HCT116 (cell line): ENCODE measurements at regions not wholly inside any gene's neighbourhood (a gene's known extent, or its start where the extent isn't known, plus 50 kb on each side); places are given as distances from the start of the nearest gene placed in this dataset.

ENCODE experiments used
- ATAC-seq: fragments of 200-7000 bp; cut with Tn5 transposase; 2 replicates; pipeline ENCODE4 v1.9.1; 2020; ENCODE audit warnings: mild to moderate bottlenecking, moderate library complexity
- BruUV-seq: library from RNA; stranded (reverse); fragments of 400-500 nt; replicated peaks from 2 replicates; lab custom pipeline; 2021; lab: Mats Ljungman, UMichigan
- CTCF ChIA-PET: fragments of 300-600 bp; sonication (Branson Sonifier 250); formaldehyde crosslinking; loops from one replicate; lab custom pipeline; 2021; ENCODE audit warnings: antibody characterized with exemption; lab: Charles Lee
- POLR2A ChIA-PET: fragments of 300-600, 350-600 bp; sonication (Branson Sonifier 250); formaldehyde crosslinking; loops from one replicate; lab custom pipeline; 2021; ENCODE audit warnings: antibody characterized with exemption; lab: Charles Lee
- RAD21 ChIA-PET, 2 experiments: fragments of 300-600 bp; sonication (Branson Sonifier 250); formaldehyde crosslinking; loops; one replicate each; lab custom pipeline; 2023; ENCODE audit warnings: low total read pairs in 2 of 2; ENCODE audit not compliant: uncharacterized antibody in 2 of 2, unreplicated experiment in 2 of 2, low non-redundant PET in 1 of 2; lab: Charles Lee
- DNase-seq: peaks from one replicate; pipeline ENCODE4 v3.0.0-alpha.2; 2010; ENCODE audit warnings: low read depth, low spot score
- H2AFZ ChIP-seq: fragments of 200-600 bp; shearing (Covaris generic), sonication (generic); 2 replicates; pipeline ENCODE4 v1.6.1; 2017; ENCODE audit warnings: low read depth, mixed run types, mixed read lengths, antibody characterized with exemption, low read length; ENCODE audit not compliant: poor library complexity, severe bottlenecking
- H3K27ac ChIP-seq: 2 replicates; pipeline ENCODE4 v1.5.1; 2012; ENCODE audit warnings: low read depth, low read length
- H3K27me3 ChIP-seq: fragments of 200-600 bp; sonication (generic); 2 replicates; pipeline ENCODE4 v1.6.1; 2016; ENCODE audit warnings: mixed run types, low read length, mixed read lengths; ENCODE audit not compliant: insufficient read depth
- H3K36me3 ChIP-seq, 2 experiments: fragments of 200-500 bp in 1 of 2; fragments of 200-600 bp in 1 of 2; sonication (Bioruptor generic) in 1 of 2; sonication (generic) in 1 of 2; 2 replicates each; pipeline versions ENCODE4 v1.5.1 to v1.6.1; 2014 to 2016; ENCODE audit warnings: low read length in 2 of 2, inconsistent platforms in 1 of 2, mixed read lengths in 1 of 2, mixed run types in 1 of 2; ENCODE audit not compliant: insufficient read depth in 2 of 2, control insufficient read depth in 1 of 2
- H3K4me1 ChIP-seq, 2 experiments: fragments of 200-600 bp in 1 of 2; sonication (generic) in 1 of 2; 2 replicates each; pipeline versions ENCODE4 v1.5.1 to v1.6.1; 2012 to 2017; ENCODE audit warnings: low read length in 2 of 2, inconsistent platforms in 1 of 2, mild to moderate bottlenecking in 1 of 2, mixed read lengths in 1 of 2, mixed run types in 1 of 2, moderate library complexity in 1 of 2; ENCODE audit not compliant: insufficient read depth in 2 of 2, control insufficient read depth in 1 of 2
- H3K4me2 ChIP-seq: fragments of 200-600 bp; sonication (generic); 2 replicates; pipeline ENCODE4 v1.6.1; 2017; ENCODE audit warnings: mixed run types, low read length, mixed read lengths
- H3K4me3 ChIP-seq, 2 experiments: fragments of 200-600 bp in 1 of 2; sonication (generic) in 1 of 2; replicated peaks in 1 of 2; 2 replicates each; pipeline ENCODE4 v1.5.1; 2011 to 2016; ENCODE audit warnings: low read length in 2 of 2, control low read depth in 1 of 2, low read depth in 1 of 2, mild to moderate bottlenecking in 1 of 2, mixed read lengths in 1 of 2, mixed run types in 1 of 2
- H3K79me2 ChIP-seq: fragments of 200-600 bp; sonication (generic); 2 replicates; pipeline ENCODE4 v1.6.1; 2017; ENCODE audit warnings: mild to moderate bottlenecking, mixed run types, low read length, moderate library complexity, mixed read lengths; ENCODE audit not compliant: insufficient read depth
- H3K9ac ChIP-seq: fragments of 200-600 bp; sonication (generic); 2 replicates; pipeline ENCODE4 v1.6.1; 2016; ENCODE audit warnings: low read length, mixed read lengths
- H3K9me2 ChIP-seq: fragments of 200-600 bp; sonication (generic), shearing (Covaris generic); 2 replicates; pipeline ENCODE4 v1.6.1; 2017; ENCODE audit warnings: mixed run types, mild to moderate bottlenecking, moderate library complexity; ENCODE audit not compliant: insufficient read depth
- H3K9me3 ChIP-seq, 2 experiments: fragments of 200-500 bp in 1 of 2; fragments of 200-600 bp in 1 of 2; sonication (Bioruptor generic) in 1 of 2; sonication (generic) in 1 of 2; 2 replicates each; pipeline ENCODE4 v1.6.1; 2014 to 2017; ENCODE audit warnings: low read length in 2 of 2, mixed read lengths in 2 of 2, inconsistent platforms in 1 of 2, low read depth in 1 of 2, mild to moderate bottlenecking in 1 of 2, mixed run types in 1 of 2, moderate library complexity in 1 of 2; ENCODE audit not compliant: control insufficient read depth in 1 of 2, insufficient read depth in 1 of 2
- H4K20me1 ChIP-seq: fragments of 200-600 bp; sonication (generic), shearing (Covaris generic); 2 replicates; pipeline ENCODE4 v1.6.1; 2017; ENCODE audit warnings: mixed run types, mild to moderate bottlenecking, moderate library complexity; ENCODE audit not compliant: insufficient read depth
- CBX3 ChIP-seq: IDR thresholded peaks from 2 replicates; pipeline ENCODE4 v1.6.1; 2012; ENCODE audit warnings: low read depth
- CEBPB ChIP-seq: IDR thresholded peaks from 2 replicates; pipeline ENCODE4 v1.6.1; 2012; ENCODE audit warnings: low read depth
- EGR1 ChIP-seq: IDR thresholded peaks from 2 replicates; pipeline ENCODE4 v1.6.1; 2012; ENCODE audit warnings: low read depth
- EZH2phosphoT487 ChIP-seq: fragments of 200-600 bp; IDR thresholded peaks from 2 replicates; pipeline ENCODE4 v1.6.1; 2018; ENCODE audit warnings: antibody characterized with exemption, borderline replicate concordance
- POLR2A ChIP-seq: IDR thresholded peaks from 2 replicates; pipeline ENCODE4 v1.7.0; 2011; ENCODE audit warnings: borderline replicate concordance; ENCODE audit not compliant: insufficient read depth, insufficient read length; ENCODE audit errors: extremely low read depth
- RAD21 ChIP-seq: IDR thresholded peaks from 2 replicates; pipeline ENCODE4 v1.6.1; 2012; ENCODE audit warnings: low read depth, mild to moderate bottlenecking
- SIN3A ChIP-seq: IDR thresholded peaks from 2 replicates; pipeline ENCODE4 v1.6.1; 2012; ENCODE audit warnings: low read depth
- ZNF274 ChIP-seq: fragments of 200-500 bp; sonication (Bioruptor generic); IDR thresholded peaks from 2 replicates; pipeline ENCODE4 v1.6.1; 2014; ENCODE audit warnings: mild to moderate bottlenecking, low read depth, low read length, inconsistent platforms
- intact Hi-C: fragments of 100-400 bp; cut with micrococcal nuclease; formaldehyde crosslinking; loops from 2 replicates; pipeline ENCODE4 v1.10.0; 2022
- TF ChIP-seq, protein P1 (sequence below): IDR thresholded peaks from 2 replicates; pipeline ENCODE4 v1.6.1; 2011; ENCODE audit warnings: mild to moderate bottlenecking, low read length, moderate library complexity; ENCODE audit not compliant: insufficient replicate concordance; ENCODE audit errors: extremely low read depth
- TF ChIP-seq, protein P2 (sequence below), 3 experiments: fragments of 200-600 bp in 1 of 3; sonication (generic) in 1 of 3; IDR thresholded peaks in 2 of 3; conservative IDR thresholded peaks in 1 of 3; 2 replicates each; pipeline ENCODE4 v1.5.1; 2012 to 2017; ENCODE audit warnings: low read depth in 2 of 3, low read length in 2 of 3, antibody characterized with exemption in 1 of 3, borderline replicate concordance in 1 of 3, control low read depth in 1 of 3, mild to moderate bottlenecking in 1 of 3, mixed read lengths in 1 of 3, mixed run types in 1 of 3, moderate library complexity in 1 of 3; ENCODE audit not compliant: insufficient read depth in 1 of 3
- TF ChIP-seq, protein P3 (sequence below): IDR thresholded peaks from 2 replicates; pipeline ENCODE4 v1.6.1; 2012

DNA sequence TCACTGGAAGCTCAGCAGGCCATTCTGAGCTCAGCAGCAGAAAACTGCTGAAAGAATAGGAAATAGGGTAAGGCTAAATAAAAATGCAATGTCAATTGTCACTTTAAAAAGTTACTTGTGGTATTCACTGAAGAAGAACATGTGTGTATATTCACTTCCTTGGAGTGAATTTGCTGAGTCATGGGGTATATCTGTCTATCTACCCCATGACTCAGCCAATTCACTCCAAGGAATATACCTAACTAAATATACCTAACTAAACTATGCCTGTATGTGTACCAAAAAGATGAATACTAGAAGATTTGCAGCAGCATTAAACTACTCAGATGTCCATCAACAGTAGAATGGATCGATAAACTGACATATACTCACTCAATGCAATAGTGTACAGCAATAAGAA lies 69.5 kb upstream of the KCNAB1 start:
- no peak for TF ChIP-seq ZNF274
- TF ChIP-seq, protein P1, sequence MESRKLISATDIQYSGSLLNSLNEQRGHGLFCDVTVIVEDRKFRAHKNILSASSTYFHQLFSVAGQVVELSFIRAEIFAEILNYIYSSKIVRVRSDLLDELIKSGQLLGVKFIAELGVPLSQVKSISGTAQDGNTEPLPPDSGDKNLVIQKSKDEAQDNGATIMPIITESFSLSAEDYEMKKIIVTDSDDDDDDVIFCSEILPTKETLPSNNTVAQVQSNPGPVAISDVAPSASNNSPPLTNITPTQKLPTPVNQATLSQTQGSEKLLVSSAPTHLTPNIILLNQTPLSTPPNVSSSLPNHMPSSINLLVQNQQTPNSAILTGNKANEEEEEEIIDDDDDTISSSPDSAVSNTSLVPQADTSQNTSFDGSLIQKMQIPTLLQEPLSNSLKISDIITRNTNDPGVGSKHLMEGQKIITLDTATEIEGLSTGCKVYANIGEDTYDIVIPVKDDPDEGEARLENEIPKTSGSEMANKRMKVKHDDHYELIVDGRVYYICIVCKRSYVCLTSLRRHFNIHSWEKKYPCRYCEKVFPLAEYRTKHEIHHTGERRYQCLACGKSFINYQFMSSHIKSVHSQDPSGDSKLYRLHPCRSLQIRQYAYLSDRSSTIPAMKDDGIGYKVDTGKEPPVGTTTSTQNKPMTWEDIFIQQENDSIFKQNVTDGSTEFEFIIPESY, result no peak
- no peak for TF ChIP-seq SIN3A
- no peak for TF ChIP-seq CBX3
- no peak for TF ChIP-seq EGR1
- TF ChIP-seq CEBPB, result no peak
- TF ChIP-seq, protein P2, sequence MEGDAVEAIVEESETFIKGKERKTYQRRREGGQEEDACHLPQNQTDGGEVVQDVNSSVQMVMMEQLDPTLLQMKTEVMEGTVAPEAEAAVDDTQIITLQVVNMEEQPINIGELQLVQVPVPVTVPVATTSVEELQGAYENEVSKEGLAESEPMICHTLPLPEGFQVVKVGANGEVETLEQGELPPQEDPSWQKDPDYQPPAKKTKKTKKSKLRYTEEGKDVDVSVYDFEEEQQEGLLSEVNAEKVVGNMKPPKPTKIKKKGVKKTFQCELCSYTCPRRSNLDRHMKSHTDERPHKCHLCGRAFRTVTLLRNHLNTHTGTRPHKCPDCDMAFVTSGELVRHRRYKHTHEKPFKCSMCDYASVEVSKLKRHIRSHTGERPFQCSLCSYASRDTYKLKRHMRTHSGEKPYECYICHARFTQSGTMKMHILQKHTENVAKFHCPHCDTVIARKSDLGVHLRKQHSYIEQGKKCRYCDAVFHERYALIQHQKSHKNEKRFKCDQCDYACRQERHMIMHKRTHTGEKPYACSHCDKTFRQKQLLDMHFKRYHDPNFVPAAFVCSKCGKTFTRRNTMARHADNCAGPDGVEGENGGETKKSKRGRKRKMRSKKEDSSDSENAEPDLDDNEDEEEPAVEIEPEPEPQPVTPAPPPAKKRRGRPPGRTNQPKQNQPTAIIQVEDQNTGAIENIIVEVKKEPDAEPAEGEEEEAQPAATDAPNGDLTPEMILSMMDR (IDR thresholded peaks at IDR 0.05 in 2 of 3, conservative IDR thresholded peaks at IDR 0.05 in 1 of 3; ENCODE audit: borderline replicate concordance in 1 of 3, insufficient read depth in 1 of 3, low read depth in 2 of 3, low read length in 2 of 3), result no peak
- TF ChIP-seq EZH2phosphoT487, result no peak
- no peak for TF ChIP-seq POLR2A
- TF ChIP-seq, protein P3, sequence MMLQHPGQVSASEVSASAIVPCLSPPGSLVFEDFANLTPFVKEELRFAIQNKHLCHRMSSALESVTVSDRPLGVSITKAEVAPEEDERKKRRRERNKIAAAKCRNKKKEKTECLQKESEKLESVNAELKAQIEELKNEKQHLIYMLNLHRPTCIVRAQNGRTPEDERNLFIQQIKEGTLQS, result no peak
- TF ChIP-seq RAD21, result no peak
- H3K27ac ChIP-seq, result no peak overlapping the region
- H3K4me3 ChIP-seq, result no peak overlapping the region
- peaks cover 0 to 5% of the 10 kb centered on the region in 2 experiments; a peak in 1 of 4 replicates for H3K4me1 ChIP-seq
- no peaks in the 10 kb centered on the region for H3K27me3 ChIP-seq
- H4K20me1 ChIP-seq, result no peaks in the 10 kb centered on the region
- H3K9me2 ChIP-seq, result no peaks in the 10 kb centered on the region
- BruUV-seq, result no TSS peak
- H2AFZ ChIP-seq, result peak overlapping the region; percentile 29
- H3K9ac ChIP-seq, result no peak overlapping the region
- ChIA-PET POLR2A (no interaction called here), RAD21 (no interaction called here), CTCF (no interaction called here)
- no peak overlapping the region for H3K4me2 ChIP-seq
- H3K79me2 ChIP-seq, result no peaks in the 10 kb centered on the region
- H3K9me3 ChIP-seq, result no peaks in the 10 kb centered on the region
- DNase-seq, result no peak
- H3K36me3 ChIP-seq, result no peaks in the 10 kb centered on the region
- intact Hi-C loops, result no loop called here
- ATAC-seq, result no peak
